Astrocyte (in vitro differentiated cells and primary cell): ENCODE measurements at regions not wholly inside any gene's neighbourhood (a gene's known extent, or its start where the extent isn't known, plus 50 kb on each side); places are given as distances from the start of the nearest gene placed in this dataset.

ENCODE experiments used
- DNase-seq: peaks from one replicate; pipeline ENCODE4 v3.0.0-alpha.2; 2010; ENCODE audit warnings: low read depth
- FAIRE-seq: peaks from 2 replicates; lab custom pipeline; 2011; peaks lifted over from hg19 to GRCh38; lab: Jason Lieb, UNC
- H2AFZ ChIP-seq: 2 replicates; pipeline ENCODE4 v1.6.0; 2012; ENCODE audit warnings: low read depth, low read length, inconsistent platforms
- H3K27ac ChIP-seq: 2 replicates; pipeline ENCODE4 v1.5.1; 2011; ENCODE audit warnings: low read depth, low read length, inconsistent platforms
- H3K27me3 ChIP-seq: 2 replicates; pipeline ENCODE4 v1.6.0; 2011; ENCODE audit warnings: low read length, inconsistent platforms; ENCODE audit not compliant: insufficient read depth
- H3K36me3 ChIP-seq: 2 replicates; pipeline ENCODE4 v1.5.1; 2011; ENCODE audit warnings: low read length, inconsistent platforms; ENCODE audit not compliant: insufficient read depth
- H3K4me1 ChIP-seq: 2 replicates; pipeline ENCODE4 v1.5.1; 2011; ENCODE audit warnings: low read length, inconsistent platforms; ENCODE audit not compliant: insufficient read depth
- H3K4me2 ChIP-seq: 2 replicates; pipeline ENCODE4 v1.6.0; 2012; ENCODE audit warnings: low read length, inconsistent platforms
- H3K4me3 ChIP-seq: 2 replicates; pipeline ENCODE4 v1.5.1; 2011; ENCODE audit warnings: low read depth, mild to moderate bottlenecking, low read length, inconsistent platforms; ENCODE audit not compliant: insufficient read depth
- H3K79me2 ChIP-seq: 2 replicates; pipeline ENCODE4 v1.6.0; 2012; ENCODE audit warnings: mild to moderate bottlenecking, low read length, inconsistent platforms; ENCODE audit not compliant: insufficient read depth
- H3K9ac ChIP-seq: 2 replicates; pipeline ENCODE4 v1.6.0; 2012; ENCODE audit warnings: mild to moderate bottlenecking, low read length, inconsistent platforms
- H3K9me3 ChIP-seq: 2 replicates; pipeline ENCODE4 v1.5.1; 2012; ENCODE audit warnings: low read depth, mild to moderate bottlenecking, low read length, inconsistent platforms; ENCODE audit not compliant: insufficient read depth
- H4K20me1 ChIP-seq: 2 replicates; pipeline ENCODE4 v1.6.0; 2012; ENCODE audit warnings: low read length, inconsistent platforms; ENCODE audit not compliant: insufficient read depth
- H3K27ac Mint-ChIP-seq: one replicate; pipeline ENCODE4 v1.8.0; 2021; ENCODE audit warnings: mild to moderate bottlenecking, mixed read lengths; ENCODE audit not compliant: unreplicated experiment
- H3K27me3 Mint-ChIP-seq: one replicate; pipeline ENCODE4 v1.8.0; 2021; ENCODE audit warnings: low read depth, mixed read lengths; ENCODE audit not compliant: unreplicated experiment
- H3K36me3 Mint-ChIP-seq: one replicate; pipeline ENCODE4 v1.8.0; 2021; ENCODE audit warnings: low read depth, mixed read lengths; ENCODE audit not compliant: unreplicated experiment
- H3K4me1 Mint-ChIP-seq: one replicate; pipeline ENCODE4 v1.8.0; 2021; ENCODE audit warnings: low read depth, mixed read lengths; ENCODE audit not compliant: unreplicated experiment
- H3K4me3 Mint-ChIP-seq: one replicate; pipeline ENCODE4 v1.8.0; 2021; ENCODE audit warnings: mild to moderate bottlenecking, moderate library complexity, mixed read lengths; ENCODE audit not compliant: unreplicated experiment
- H3K9me3 Mint-ChIP-seq: one replicate; pipeline ENCODE4 v1.8.0; 2021; ENCODE audit warnings: mild to moderate bottlenecking, mixed read lengths; ENCODE audit not compliant: unreplicated experiment
- EZH2 ChIP-seq: IDR thresholded peaks from 2 replicates; pipeline ENCODE4 v1.6.1; 2012; ENCODE audit warnings: mild to moderate bottlenecking, low read length, inconsistent platforms; ENCODE audit not compliant: insufficient read depth
- TF ChIP-seq, protein P1 (sequence below): IDR thresholded peaks from 2 replicates; pipeline ENCODE4 v1.5.1; 2011; ENCODE audit warnings: low read depth, mild to moderate bottlenecking, inconsistent platforms, low read length, moderate library complexity; ENCODE audit not compliant: insufficient read depth

DNA sequence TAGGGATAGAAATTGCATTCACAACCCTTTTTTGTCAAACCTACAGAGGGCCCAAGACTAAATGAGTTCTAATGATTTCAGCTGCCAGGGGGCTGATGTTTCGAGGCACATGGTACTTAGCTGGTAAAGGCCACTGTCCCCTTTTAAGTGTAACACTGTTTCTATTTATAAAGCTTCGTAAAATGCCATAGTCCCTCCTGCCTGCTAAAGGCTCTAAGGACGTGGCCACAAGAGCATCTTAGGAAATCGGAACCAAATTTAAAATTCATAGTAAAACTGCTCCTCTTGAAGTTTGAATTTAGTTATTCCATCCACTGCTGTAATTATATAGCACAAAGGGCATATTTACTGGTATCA is 170.3 kb upstream of the WWC1 start:
- DNase-seq = no peak
- H3K36me3 ChIP-seq = peaks cover 3% of the 10 kb centered on the region
- H2AFZ ChIP-seq = no peak overlapping the region
- H3K9me3 ChIP-seq = no peaks in the 10 kb centered on the region
- peaks cover 11% of the 10 kb centered on the region for H3K4me1 Mint-ChIP-seq
- FAIRE-seq = no peak
- H3K27ac ChIP-seq = no peak overlapping the region
- H3K9me3 Mint-ChIP-seq = no peaks in the 10 kb centered on the region
- no peak overlapping the region for H3K4me3 ChIP-seq
- H3K4me3 Mint-ChIP-seq = no peak overlapping the region
- H3K4me2 ChIP-seq = no peak overlapping the region
- H4K20me1 ChIP-seq = no peaks in the 10 kb centered on the region
- no peaks in the 10 kb centered on the region for H3K27me3 ChIP-seq
- H3K27ac Mint-ChIP-seq = no peak overlapping the region
- H3K79me2 ChIP-seq = no peaks in the 10 kb centered on the region
- H3K9ac ChIP-seq = no peak overlapping the region
- peaks cover 28% of the 10 kb centered on the region for H3K36me3 Mint-ChIP-seq
- no peaks in the 10 kb centered on the region for H3K4me1 ChIP-seq
- TF ChIP-seq, protein P1, sequence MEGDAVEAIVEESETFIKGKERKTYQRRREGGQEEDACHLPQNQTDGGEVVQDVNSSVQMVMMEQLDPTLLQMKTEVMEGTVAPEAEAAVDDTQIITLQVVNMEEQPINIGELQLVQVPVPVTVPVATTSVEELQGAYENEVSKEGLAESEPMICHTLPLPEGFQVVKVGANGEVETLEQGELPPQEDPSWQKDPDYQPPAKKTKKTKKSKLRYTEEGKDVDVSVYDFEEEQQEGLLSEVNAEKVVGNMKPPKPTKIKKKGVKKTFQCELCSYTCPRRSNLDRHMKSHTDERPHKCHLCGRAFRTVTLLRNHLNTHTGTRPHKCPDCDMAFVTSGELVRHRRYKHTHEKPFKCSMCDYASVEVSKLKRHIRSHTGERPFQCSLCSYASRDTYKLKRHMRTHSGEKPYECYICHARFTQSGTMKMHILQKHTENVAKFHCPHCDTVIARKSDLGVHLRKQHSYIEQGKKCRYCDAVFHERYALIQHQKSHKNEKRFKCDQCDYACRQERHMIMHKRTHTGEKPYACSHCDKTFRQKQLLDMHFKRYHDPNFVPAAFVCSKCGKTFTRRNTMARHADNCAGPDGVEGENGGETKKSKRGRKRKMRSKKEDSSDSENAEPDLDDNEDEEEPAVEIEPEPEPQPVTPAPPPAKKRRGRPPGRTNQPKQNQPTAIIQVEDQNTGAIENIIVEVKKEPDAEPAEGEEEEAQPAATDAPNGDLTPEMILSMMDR = no peak
- TF ChIP-seq EZH2 = no peak
- H3K27me3 Mint-ChIP-seq = no peaks in the 10 kb centered on the region

DNA sequence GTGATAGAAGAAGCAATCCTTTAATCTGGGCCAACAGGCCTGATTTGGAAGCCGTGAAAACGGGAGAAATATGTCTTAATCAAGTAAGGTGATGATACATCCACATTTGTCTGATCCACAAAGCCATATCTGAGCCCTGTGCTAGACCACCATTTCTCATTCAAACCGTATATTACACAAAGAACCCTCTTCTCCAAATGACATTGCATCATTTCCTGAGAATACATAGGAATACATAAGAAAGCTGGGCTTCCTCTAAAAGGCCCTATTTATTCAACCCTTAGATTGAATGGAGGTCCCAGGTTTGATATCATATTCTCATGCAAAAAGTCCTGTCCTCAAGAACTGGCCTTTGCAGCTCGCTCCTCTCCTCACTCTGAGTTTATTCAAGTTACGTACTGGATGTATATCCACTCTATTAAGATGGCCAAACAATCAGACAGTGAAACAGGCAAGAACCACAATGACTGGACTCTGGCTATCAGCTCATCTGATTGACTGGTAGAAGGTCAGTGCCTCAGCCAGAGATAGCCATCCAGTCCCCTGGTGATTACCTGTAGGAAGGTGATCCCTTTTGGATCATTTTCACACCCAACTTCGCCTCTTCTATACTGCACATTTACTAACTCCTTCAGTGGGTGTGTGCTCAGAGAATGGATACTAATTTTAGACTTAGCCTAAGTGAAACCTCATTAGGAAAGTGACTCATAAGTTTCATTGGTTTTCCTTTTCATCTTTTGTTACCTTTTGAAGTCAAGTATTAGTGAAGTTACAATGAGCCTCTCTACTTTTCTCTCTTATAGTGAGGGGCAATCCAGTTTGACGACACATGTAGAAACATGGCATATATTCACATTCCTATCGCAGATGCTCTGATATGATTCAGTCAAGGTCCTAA is 167.6 kb upstream of the WWC1 start:
- Histone ChIP-seq H3K27ac (no peak overlapping the region), H3K4me1 (no peaks in the 10 kb centered on the region), H3K4me2 (no peak overlapping the region), H3K4me3 (no peak overlapping the region), H2AFZ (no peak overlapping the region), H3K9ac (no peak overlapping the region), H3K79me2 (no peaks in the 10 kb centered on the region), H4K20me1 (no peaks in the 10 kb centered on the region), H3K36me3 (no peaks in the 10 kb centered on the region), H3K27me3 (no peaks in the 10 kb centered on the region), H3K9me3 (no peaks in the 10 kb centered on the region)
- Mint-ChIP-seq H3K36me3 (peaks cover 49% of the 10 kb centered on the region), H3K27me3 (no peaks in the 10 kb centered on the region), H3K4me1 (peaks cover 11% of the 10 kb centered on the region), H3K4me3 (no peak overlapping the region), H3K9me3 (no peaks in the 10 kb centered on the region), H3K27ac (no peak overlapping the region)
- no peak for TF ChIP-seq EZH2
- TF ChIP-seq, protein P1 = no peak
- FAIRE-seq = no peak
- peak; percentile 38 for DNase-seq
